Naive thymus-derived CD8-positive, alpha-beta T cell (primary cell): ENCODE measurements at regions not wholly inside any gene's neighbourhood (a gene's known extent, or its start where the extent isn't known, plus 50 kb on each side); places are given as distances from the start of the nearest gene placed in this dataset.
A peak's percentile ranks its signal among the peaks of the same experiment; 100 is the strongest.

Experiments
- ATAC-seq, 2 donors: fragments of 150-1000 bp; cut with Tn5 transposase in 1 of 2; sonication (Bioruptor Pico), chemical (Tn5 transposase) in 1 of 2; 1 replicate in 1 of 2; 2 replicates in 1 of 2; pipeline ENCODE4 v1.10.0; 2021; ENCODE audit warnings: mild to moderate bottlenecking in 2 of 2, moderate library complexity in 2 of 2
- POLR2A ChIA-PET: fragments of 350-600 bp; sonication (Branson Sonifier 250); formaldehyde crosslinking; loops from one replicate; lab custom pipeline; 2021; ENCODE audit warnings: antibody characterized with exemption; lab: Charles Lee
- DNase-seq, 10 donors: peaks; one replicate each; pipeline versions ENCODE4 v3.0.0 to v3.0.0-alpha.2; 2020 to 2022
- H3K27ac Mint-ChIP-seq, 10 donors: one replicate each; pipeline ENCODE4 v1.8.0; 2020 to 2022; ENCODE audit warnings: mild to moderate bottlenecking in 10 of 10, mixed read lengths in 10 of 10, moderate library complexity in 4 of 10, inconsistent platforms in 1 of 10
- H3K27me3 Mint-ChIP-seq, 5 donors: one replicate each; pipeline ENCODE4 v1.8.0; 2021 to 2022; ENCODE audit warnings: mixed read lengths in 5 of 5
- H3K36me3 Mint-ChIP-seq, 3 donors: one replicate each; pipeline ENCODE4 v1.8.0; 2020 to 2022; ENCODE audit warnings: mixed read lengths in 3 of 3, mild to moderate bottlenecking in 2 of 3, inconsistent platforms in 1 of 3
- H3K4me1 Mint-ChIP-seq, 4 donors: one replicate each; pipeline ENCODE4 v1.8.0; 2021 to 2022; ENCODE audit warnings: mixed read lengths in 4 of 4
- H3K4me3 Mint-ChIP-seq, 10 donors: one replicate each; pipeline ENCODE4 v1.8.0; 2020 to 2022; ENCODE audit warnings: mild to moderate bottlenecking in 10 of 10, mixed read lengths in 10 of 10, moderate library complexity in 6 of 10, inconsistent platforms in 1 of 10
- H3K9me3 Mint-ChIP-seq, 9 donors: one replicate each; pipeline ENCODE4 v1.8.0; 2020 to 2022; ENCODE audit warnings: mixed read lengths in 9 of 9, mild to moderate bottlenecking in 3 of 9, inconsistent platforms in 1 of 9, moderate library complexity in 1 of 9

DNA sequence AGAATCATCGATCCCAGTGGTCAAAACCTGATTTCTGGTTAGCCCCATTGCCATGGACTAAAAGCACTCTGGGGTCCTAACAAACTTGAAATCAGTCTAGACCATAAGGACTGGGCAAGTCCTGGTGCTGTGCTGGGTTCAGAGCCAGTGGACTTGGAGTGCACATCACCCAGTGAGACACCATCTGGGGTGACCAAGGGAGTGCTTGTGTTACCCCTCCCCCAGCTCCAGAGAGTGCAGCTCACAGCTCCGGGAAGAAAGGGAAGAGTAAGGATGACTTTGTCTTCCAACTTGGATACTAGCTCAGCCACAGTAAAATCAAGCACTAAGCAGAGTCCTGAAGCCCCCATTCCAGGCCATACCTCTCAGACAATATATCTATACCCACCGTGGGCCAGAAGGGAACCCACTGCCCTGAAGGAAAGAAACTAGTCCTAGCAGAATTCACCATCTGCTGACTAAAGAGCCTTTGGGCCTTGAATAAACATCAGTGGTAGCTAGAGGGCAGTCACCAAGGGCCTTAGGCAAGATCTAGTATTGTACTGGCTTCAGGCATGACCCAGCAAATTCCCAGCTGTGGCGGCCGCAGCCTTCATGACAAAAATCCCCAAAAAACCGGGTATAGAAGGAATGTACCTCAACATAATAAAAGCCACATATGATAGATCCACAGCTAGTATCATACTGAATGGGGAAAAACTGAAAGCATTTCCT is 153.5 kb upstream of the OGFRL1 start:
- H3K9me3 Mint-ChIP-seq, result peaks cover 0 to 6% (median 3%) of the 10 kb centered on the region in 9 donors
- POLR2A ChIA-PET, result no interaction called here
- DNase-seq (no peak), ATAC-seq (no peak)
- peaks cover 11 to 32% (median 17%) of the 10 kb centered on the region in 5 donors for H3K27me3 Mint-ChIP-seq
- no peak overlapping the region for H3K27ac Mint-ChIP-seq
- H3K4me3 Mint-ChIP-seq, result no peak overlapping the region
- H3K36me3 Mint-ChIP-seq, result peaks cover 0 to 5% (median 0%) of the 10 kb centered on the region in 3 donors
- H3K4me1 Mint-ChIP-seq, result no peaks in the 10 kb centered on the region

DNA sequence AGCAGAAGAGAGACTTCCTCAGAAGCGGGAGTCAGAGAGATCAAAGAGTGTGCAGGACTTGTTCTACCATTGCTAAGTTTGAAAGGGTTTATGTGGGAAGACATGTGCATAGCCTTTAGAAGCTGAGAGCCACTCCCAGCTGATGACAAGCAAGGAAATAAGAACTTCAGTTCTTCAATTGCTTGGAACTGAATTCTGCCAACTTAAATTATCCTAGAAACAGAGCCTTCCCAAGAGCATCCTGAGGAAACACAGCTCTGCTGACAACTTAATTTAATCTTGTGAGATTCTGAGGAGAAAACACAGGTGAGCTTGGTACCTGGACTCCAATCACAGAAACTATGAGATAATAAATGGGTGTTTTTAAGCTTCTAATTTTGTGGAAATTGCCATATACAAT is 150.6 kb upstream of the OGFRL1 start:
- Mint-ChIP-seq H3K27me3 (peaks cover 17 to 32% (median 18%) of the 10 kb centered on the region in 5 donors), H3K36me3 (peaks cover 0 to 8% (median 5%) of the 10 kb centered on the region in 3 donors), H3K27ac (peak overlapping the region in 1 of 10 donors; percentile 39), H3K4me3 (no peak overlapping the region), H3K4me1 (no peaks in the 10 kb centered on the region), H3K9me3 (peaks cover 0 to 20% (median 9%) of the 10 kb centered on the region in 9 donors)
- no peak for DNase-seq
- POLR2A ChIA-PET, result no interaction called here
- no peak for ATAC-seq

DNA sequence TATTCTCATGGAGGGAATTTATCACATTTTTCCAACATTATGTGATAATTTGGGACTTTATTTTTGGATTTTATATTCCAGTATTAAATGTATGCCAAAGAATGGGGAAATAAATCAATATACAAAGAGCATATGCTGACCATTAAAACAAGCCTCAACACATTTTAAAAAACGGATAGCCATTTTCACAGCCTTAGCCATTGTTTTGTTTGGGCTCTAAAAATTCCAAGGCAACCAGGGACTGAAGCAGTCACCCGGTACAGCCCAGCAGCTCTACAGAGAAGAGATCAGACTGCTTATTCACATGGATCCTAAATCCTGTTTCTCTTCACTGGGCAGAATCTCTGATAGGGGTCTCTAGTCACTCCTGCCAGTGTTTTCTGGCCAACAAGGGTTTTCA is 150.2 kb upstream of the OGFRL1 start:
- H3K4me3 Mint-ChIP-seq, result no peak overlapping the region
- DNase-seq, result no peak
- POLR2A ChIA-PET, result no interaction called here
- H3K9me3 Mint-ChIP-seq, result peaks cover 0 to 20% (median 9%) of the 10 kb centered on the region in 9 donors
- peaks cover 17 to 29% (median 18%) of the 10 kb centered on the region in 5 donors for H3K27me3 Mint-ChIP-seq
- H3K4me1 Mint-ChIP-seq, result no peaks in the 10 kb centered on the region
- H3K27ac Mint-ChIP-seq, result no peak overlapping the region
- ATAC-seq, result no peak
- H3K36me3 Mint-ChIP-seq, result peaks cover 0 to 8% (median 5%) of the 10 kb centered on the region in 3 donors

DNA sequence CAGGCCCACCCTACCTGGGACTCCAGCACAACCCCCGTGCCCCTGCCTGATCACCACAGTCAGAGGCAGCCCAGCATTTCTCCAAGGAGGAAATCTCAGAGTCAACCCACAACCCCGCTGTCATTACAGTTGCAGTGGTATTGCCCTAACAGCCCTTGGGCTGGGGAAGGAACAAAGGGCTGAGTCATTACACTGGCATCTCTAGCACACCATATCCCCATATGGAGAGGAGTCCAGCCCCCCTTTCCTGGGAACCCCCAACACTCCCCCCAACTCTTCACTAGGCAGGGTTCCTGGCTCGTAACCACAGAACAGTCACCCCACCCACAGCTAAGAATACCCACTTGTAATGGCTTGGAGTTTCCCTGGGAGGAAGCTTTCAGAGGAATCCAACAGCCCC is 149.4 kb upstream of the OGFRL1 start:
- H3K9me3 Mint-ChIP-seq, result peaks cover 0 to 20% (median 9%) of the 10 kb centered on the region in 9 donors
- POLR2A ChIA-PET, result no interaction called here
- ATAC-seq (no peak), DNase-seq (no peak)
- no peak overlapping the region for H3K27ac Mint-ChIP-seq
- H3K4me3 Mint-ChIP-seq, result no peak overlapping the region
- H3K27me3 Mint-ChIP-seq, result peaks cover 12 to 21% (median 17%) of the 10 kb centered on the region in 5 donors
- no peaks in the 10 kb centered on the region for H3K4me1 Mint-ChIP-seq
- peaks cover 0 to 8% (median 5%) of the 10 kb centered on the region in 3 donors for H3K36me3 Mint-ChIP-seq

DNA sequence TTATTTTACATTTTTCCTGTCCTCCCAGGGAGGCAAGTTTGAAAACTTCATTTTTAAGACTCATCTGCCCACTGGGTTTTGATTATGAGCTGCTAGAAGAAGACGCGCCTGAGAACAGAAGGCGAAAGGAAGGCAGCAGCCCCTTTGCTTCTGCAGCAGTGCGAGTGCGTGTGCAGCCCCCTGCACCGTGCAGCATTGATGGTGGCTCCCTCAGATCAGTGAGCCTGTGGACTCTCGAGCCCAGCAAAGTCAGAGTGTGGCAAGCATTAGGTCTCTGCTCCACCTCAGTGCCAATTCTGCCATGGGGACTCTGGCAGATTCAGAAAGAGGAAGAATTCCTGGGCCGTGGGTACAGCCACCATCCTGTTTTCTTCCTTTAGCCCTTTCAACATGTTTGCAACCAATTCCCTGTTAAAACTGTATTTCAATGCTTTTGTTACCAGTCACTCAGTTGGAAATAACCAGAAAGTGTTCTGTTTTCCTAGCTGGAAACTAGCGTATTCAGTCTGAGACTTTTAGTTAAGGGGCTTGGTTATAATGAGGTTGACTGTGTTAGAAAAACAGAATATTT is 134.8 kb upstream of the OGFRL1 start:
- H3K9me3 Mint-ChIP-seq, result no peaks in the 10 kb centered on the region
- no peak for DNase-seq
- H3K4me1 Mint-ChIP-seq, result no peaks in the 10 kb centered on the region
- no peaks in the 10 kb centered on the region for H3K36me3 Mint-ChIP-seq
- peaks cover 0 to 3% (median 0%) of the 10 kb centered on the region in 5 donors for H3K27me3 Mint-ChIP-seq
- ATAC-seq, result no peak
- H3K4me3 Mint-ChIP-seq, result no peak overlapping the region
- POLR2A ChIA-PET, result no interaction called here
- H3K27ac Mint-ChIP-seq, result no peak overlapping the region

DNA sequence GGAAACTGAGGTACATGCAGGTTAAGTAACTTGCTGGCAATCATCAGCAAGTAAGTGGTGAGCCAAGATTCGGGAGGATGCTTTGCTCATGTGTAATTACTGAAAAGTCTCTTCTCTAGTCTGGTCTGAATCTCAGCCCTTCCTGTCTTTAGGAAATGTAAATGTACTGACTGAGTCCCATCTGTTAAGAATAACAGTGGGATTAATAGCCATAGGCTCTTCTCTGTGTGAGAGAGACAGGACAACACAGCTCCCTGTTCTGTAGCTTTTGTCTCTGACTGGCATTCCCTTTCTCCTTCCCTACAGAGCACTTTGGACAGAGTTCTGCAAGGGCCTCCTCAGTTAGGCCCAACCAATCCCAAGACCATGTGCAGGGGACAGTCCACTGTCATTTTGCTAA is 131.3 kb upstream of the OGFRL1 start:
- no peak for ATAC-seq
- POLR2A ChIA-PET, result no interaction called here
- H3K27ac Mint-ChIP-seq, result no peak overlapping the region
- DNase-seq, result no peak
- no peaks in the 10 kb centered on the region for H3K36me3 Mint-ChIP-seq
- H3K9me3 Mint-ChIP-seq, result no peaks in the 10 kb centered on the region
- H3K4me3 Mint-ChIP-seq, result no peak overlapping the region
- no peaks in the 10 kb centered on the region for H3K4me1 Mint-ChIP-seq
- peaks cover 0 to 3% (median 0%) of the 10 kb centered on the region in 5 donors for H3K27me3 Mint-ChIP-seq

DNA sequence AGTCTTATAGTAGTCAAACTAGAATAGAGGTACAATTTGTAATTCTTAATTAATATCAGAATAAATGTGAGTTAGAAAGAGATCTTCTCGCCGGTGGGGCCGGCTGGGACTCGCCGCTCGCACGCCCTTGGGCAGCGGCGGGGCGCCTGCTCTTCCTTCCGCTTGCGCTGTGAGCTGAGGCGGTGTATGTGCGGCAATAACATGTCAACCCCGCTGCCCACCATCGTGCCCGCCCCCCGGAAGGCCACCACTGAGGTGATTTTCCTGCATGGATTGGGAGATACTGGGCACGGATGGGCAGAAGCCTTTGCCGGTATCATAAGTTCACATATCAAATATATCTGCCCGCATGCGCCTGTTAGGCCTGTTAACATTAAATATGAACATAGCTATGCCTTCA is 123.7 kb upstream of the OGFRL1 start:
- peaks cover 0 to 4% (median 0%) of the 10 kb centered on the region in 9 donors for H3K9me3 Mint-ChIP-seq
- POLR2A ChIA-PET, result no interaction called here
- H3K4me1 Mint-ChIP-seq, result no peaks in the 10 kb centered on the region
- H3K27me3 Mint-ChIP-seq, result peaks cover 0 to 17% (median 2%) of the 10 kb centered on the region in 5 donors
- H3K36me3 Mint-ChIP-seq, result no peaks in the 10 kb centered on the region
- DNase-seq (no peak), ATAC-seq (no peak)
- no peak overlapping the region for H3K27ac Mint-ChIP-seq
- no peak overlapping the region for H3K4me3 Mint-ChIP-seq

DNA sequence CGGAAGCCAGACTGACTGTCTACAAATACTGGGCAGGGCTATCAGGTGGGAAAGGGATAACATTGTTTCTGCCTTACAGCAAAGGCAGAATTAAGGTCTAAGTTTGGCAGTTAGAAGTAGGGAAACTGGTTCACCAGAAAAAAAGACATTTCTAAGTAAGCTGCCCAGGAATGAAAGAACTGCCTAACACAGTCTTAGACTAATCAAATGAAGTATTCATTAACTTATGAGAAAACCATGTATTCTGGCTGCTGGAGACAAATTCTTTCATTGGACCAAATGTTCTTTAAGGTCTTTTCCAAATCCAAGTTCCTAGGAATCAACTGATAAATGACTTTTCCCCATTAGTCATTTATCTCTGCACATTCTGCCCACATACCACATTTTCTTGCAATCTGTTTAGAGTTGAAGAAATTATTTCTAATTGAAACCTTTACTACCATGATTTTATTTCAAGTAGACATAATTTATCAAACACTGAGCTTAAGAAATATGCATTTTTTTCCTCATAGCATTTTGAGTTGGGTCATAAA is 120.3 kb upstream of the OGFRL1 start:
- DNase-seq, result no peak
- H3K36me3 Mint-ChIP-seq, result no peaks in the 10 kb centered on the region
- ATAC-seq, result no peak
- H3K9me3 Mint-ChIP-seq, result no peaks in the 10 kb centered on the region
- POLR2A ChIA-PET, result no interaction called here
- H3K27me3 Mint-ChIP-seq, result peaks cover 0 to 10% (median 2%) of the 10 kb centered on the region in 5 donors
- H3K27ac Mint-ChIP-seq, result no peak overlapping the region
- no peaks in the 10 kb centered on the region for H3K4me1 Mint-ChIP-seq
- no peak overlapping the region for H3K4me3 Mint-ChIP-seq

DNA sequence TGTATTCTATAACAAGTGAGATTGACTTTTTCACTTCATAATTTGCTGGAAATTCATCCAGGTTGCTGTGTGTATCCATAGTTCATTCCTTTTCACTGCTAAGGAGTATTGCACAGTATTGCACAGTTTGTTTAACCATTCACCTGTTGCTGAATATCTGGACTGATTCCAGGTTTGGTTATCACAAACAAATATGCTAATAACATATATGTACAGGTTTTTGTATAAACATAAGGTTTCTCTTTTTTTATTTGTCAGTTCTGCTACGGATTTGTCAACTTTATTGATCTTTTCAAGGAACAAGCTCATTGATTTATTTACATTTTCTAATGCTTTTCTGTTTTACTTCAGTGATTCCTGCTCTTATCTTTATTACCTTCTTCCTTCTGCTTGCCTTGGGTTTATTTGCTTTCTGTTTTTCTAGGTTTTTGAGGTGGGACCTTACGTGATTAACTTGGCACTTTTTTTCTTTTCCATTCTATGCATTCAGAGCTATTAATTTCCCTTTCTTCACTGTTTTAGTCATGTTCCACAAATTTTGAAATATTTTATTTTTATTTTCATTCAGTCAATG is 117.0 kb upstream of the OGFRL1 start:
- POLR2A ChIA-PET, result no interaction called here
- no peak overlapping the region for H3K4me3 Mint-ChIP-seq
- no peaks in the 10 kb centered on the region for H3K4me1 Mint-ChIP-seq
- H3K9me3 Mint-ChIP-seq, result no peaks in the 10 kb centered on the region
- H3K27ac Mint-ChIP-seq, result no peak overlapping the region
- ATAC-seq (no peak), DNase-seq (no peak)
- H3K27me3 Mint-ChIP-seq, result peaks cover 0 to 15% (median 10%) of the 10 kb centered on the region in 5 donors
- H3K36me3 Mint-ChIP-seq, result no peaks in the 10 kb centered on the region

DNA sequence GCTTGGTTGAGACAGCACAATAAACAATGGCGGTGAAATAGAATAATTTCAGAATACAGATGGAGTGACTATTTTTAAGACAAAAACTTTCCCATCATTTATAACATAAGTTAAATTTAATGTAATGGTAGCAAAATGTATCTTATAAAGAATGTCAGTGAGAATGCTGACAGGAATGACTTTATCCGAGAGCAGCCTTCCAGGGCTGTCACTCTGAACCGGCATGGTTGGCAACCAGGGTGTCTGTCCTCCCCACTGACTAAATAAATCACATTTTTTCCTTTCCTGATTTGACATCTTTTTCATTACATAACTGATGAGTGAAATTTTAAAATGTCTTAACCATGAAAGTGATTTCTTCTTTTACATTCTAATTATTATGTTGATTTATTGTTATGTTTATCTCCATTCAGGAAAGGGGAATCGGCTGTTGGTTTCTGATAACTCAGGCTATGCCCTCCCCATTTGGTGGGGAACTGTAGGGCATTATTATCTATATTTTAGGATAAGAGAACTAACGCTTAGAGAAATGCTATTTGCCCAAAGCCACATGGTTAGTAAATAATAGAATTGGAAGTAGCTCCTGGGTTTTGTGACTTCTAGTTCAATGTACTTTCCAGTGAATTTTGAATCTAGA is 109.2 kb upstream of the OGFRL1 start:
- Mint-ChIP-seq H3K27ac (no peak overlapping the region), H3K36me3 (no peaks in the 10 kb centered on the region), H3K4me3 (no peak overlapping the region), H3K9me3 (peaks cover 0 to 8% (median 0%) of the 10 kb centered on the region in 9 donors), H3K4me1 (no peaks in the 10 kb centered on the region), H3K27me3 (peaks cover 19 to 40% (median 35%) of the 10 kb centered on the region in 5 donors)
- no peak for DNase-seq
- POLR2A ChIA-PET, result no interaction called here
- no peak for ATAC-seq

DNA sequence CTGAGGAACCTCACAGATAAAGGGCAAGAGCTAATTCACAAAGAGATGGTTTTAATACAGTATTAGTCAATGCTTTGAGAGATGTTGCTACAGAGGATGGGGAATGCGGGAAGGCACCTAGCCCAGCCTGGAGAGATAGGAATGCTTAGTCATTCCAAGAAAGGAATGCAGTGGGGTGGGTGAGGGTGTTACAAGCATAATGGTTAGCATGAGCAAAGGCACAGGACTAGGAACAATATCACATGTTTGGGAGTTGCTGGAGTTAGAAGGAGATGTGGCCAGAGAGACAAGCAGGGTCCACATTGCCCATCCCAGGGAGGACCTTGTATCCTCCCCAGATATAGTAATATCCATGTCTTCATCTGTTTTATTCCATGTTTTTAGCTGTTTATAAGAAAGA is 107.0 kb upstream of the OGFRL1 start:
- H3K27ac Mint-ChIP-seq, result no peak overlapping the region
- no peaks in the 10 kb centered on the region for H3K36me3 Mint-ChIP-seq
- H3K4me1 Mint-ChIP-seq, result no peaks in the 10 kb centered on the region
- peaks cover 19 to 40% (median 27%) of the 10 kb centered on the region in 5 donors for H3K27me3 Mint-ChIP-seq
- H3K4me3 Mint-ChIP-seq, result no peak overlapping the region
- no peak for ATAC-seq
- no peak for DNase-seq
- POLR2A ChIA-PET, result no interaction called here
- H3K9me3 Mint-ChIP-seq, result peaks cover 0 to 8% (median 0%) of the 10 kb centered on the region in 9 donors

DNA sequence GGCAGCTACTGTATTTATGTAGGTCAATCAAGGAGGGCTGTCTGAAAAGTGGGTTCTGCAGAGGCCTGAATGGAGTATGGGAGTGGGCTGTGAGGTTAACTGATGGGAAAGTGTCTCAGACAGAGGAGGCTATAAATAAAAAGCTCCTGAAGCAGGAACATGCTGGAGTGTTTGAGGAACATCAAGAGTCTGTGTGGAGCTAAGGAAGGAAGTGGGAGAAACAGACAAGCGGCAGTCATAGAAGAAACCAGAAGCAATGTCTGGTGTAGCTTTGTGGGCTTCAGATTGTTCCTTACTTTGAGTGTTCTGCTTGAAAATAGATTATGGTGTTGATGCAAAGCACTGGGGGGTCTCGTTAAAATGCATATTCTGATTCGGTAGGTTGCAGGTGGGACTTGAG is 101.5 kb upstream of the OGFRL1 start:
- Mint-ChIP-seq H3K36me3 (no peaks in the 10 kb centered on the region), H3K27ac (peak overlapping the region in 1 of 10 donors; percentile 58), H3K4me3 (no peak overlapping the region), H3K9me3 (peaks cover 0 to 5% (median 0%) of the 10 kb centered on the region in 9 donors), H3K27me3 (peaks cover 8 to 18% (median 13%) of the 10 kb centered on the region in 5 donors), H3K4me1 (no peaks in the 10 kb centered on the region)
- no peak for ATAC-seq
- POLR2A ChIA-PET, result no interaction called here
- DNase-seq, result no peak

DNA sequence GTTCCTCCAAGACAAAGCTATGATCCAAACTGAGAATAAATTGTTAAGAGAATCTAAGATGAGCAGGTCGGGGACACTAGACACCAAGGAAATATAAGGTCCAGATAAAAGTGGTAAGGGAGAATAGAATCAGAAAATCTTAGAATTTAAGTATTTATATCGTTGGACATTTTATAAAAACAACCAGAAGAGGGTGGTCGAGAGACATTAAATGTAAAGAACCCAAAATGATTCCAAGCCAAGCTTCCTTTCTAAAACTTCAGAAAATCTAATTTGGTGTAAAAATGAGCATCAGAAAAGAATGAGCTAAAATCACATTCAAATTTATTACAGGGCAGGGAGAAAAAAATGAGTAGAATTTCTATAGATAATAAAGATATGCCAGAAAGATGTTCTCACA is 97.8 kb upstream of the OGFRL1 start:
- Mint-ChIP-seq H3K27ac (no peak overlapping the region), H3K27me3 (peaks cover 0 to 10% (median 4%) of the 10 kb centered on the region in 5 donors), H3K4me3 (no peak overlapping the region), H3K9me3 (no peaks in the 10 kb centered on the region), H3K36me3 (no peaks in the 10 kb centered on the region), H3K4me1 (no peaks in the 10 kb centered on the region)
- ATAC-seq (no peak), DNase-seq (peak in 3 of 10 donors; percentile 15 to 32 (median 28))
- POLR2A ChIA-PET, result no interaction called here
